Colonic mucosa (tissue), 4 donors: ENCODE measurements at regions not wholly inside any gene's neighbourhood (a gene's known extent, or its start where the extent isn't known, plus 50 kb on each side); places are given as distances from the start of the nearest gene placed in this dataset.

Experiments used
- DNase-seq: peaks from one replicate; pipeline ENCODE4 v3.0.0-alpha.2; 2020
- H3K27ac ChIP-seq: fragments of 200-600 bp; one replicate; pipeline ENCODE4 v1.8.0; 2021
- H3K27me3 ChIP-seq: fragments of 200-600 bp; one replicate; pipeline ENCODE4 v1.8.0; 2021
- H3K36me3 ChIP-seq: fragments of 200-600 bp; one replicate; pipeline ENCODE4 v1.8.0; 2021
- H3K4me1 ChIP-seq: fragments of 200-600 bp; one replicate; pipeline ENCODE4 v1.8.0; 2021; ENCODE audit warnings: mild to moderate bottlenecking
- H3K4me3 ChIP-seq: fragments of 200-600 bp; one replicate; pipeline ENCODE4 v1.8.0; 2021
- H3K9ac ChIP-seq, 2 donors: one replicate each; pipeline ENCODE4 v1.7.0; 2013; ENCODE audit warnings: control low read depth in 2 of 2, low read depth in 2 of 2, low read length in 2 of 2
- H3K9me3 ChIP-seq: fragments of 200-600 bp; one replicate; pipeline ENCODE4 v1.8.0; 2021
- CTCF ChIP-seq: fragments of 200-600 bp; IDR thresholded peaks from one replicate; pipeline ENCODE4 v1.8.0; 2022; ENCODE audit warnings: antibody characterized with exemption, mild to moderate bottlenecking
- intact Hi-C: fragments of 100-400 bp; cut with DNase I; formaldehyde crosslinking; loops from one replicate; pipeline ENCODE4 v1.14.1; 2022
- donor health status: healthy.
- donor health status: DM: no; HTN: no; CAD: no.
- donor health status: DM: no; HTN: no; CAD: no.

GRCh38 chr18:40058811-40059570, 1896.0 kb upstream of the PIK3C3 start:
- H3K9ac ChIP-seq: no peak overlapping the region
- DNase-seq: no peak
- H3K4me1 ChIP-seq: no peaks in the 10 kb centered on the region
- no peak for TF ChIP-seq CTCF
- H3K4me3 ChIP-seq: no peak overlapping the region
- no peak overlapping the region for H3K27ac ChIP-seq
- no peaks in the 10 kb centered on the region for H3K9me3 ChIP-seq
- intact Hi-C loops: no loop called here
- H3K27me3 ChIP-seq: no peaks in the 10 kb centered on the region
- H3K36me3 ChIP-seq: no peaks in the 10 kb centered on the region

GRCh38 chr18:40056079-40056692, 1898.8 kb upstream of the PIK3C3 start:
- no peaks in the 10 kb centered on the region for H3K9me3 ChIP-seq
- H3K36me3 ChIP-seq: no peaks in the 10 kb centered on the region
- no peak overlapping the region for H3K9ac ChIP-seq
- intact Hi-C loops: no loop called here
- TF ChIP-seq CTCF: no peak
- no peaks in the 10 kb centered on the region for H3K27me3 ChIP-seq
- no peaks in the 10 kb centered on the region for H3K4me1 ChIP-seq
- H3K27ac ChIP-seq: no peak overlapping the region
- no peak overlapping the region for H3K4me3 ChIP-seq
- no peak for DNase-seq

GRCh38 chr18:40055262-40055661, 1899.8 kb upstream of the PIK3C3 start:
- Histone ChIP-seq H3K36me3 (no peaks in the 10 kb centered on the region), H3K9ac (no peak overlapping the region), H3K27ac (no peak overlapping the region), H3K4me3 (no peak overlapping the region), H3K9me3 (no peaks in the 10 kb centered on the region), H3K27me3 (no peaks in the 10 kb centered on the region), H3K4me1 (no peaks in the 10 kb centered on the region)
- intact Hi-C loops: no loop called here
- no peak for TF ChIP-seq CTCF
- no peak for DNase-seq

- TF ChIP-seq CTCF: no peak
Measured at GRCh38 chr18:40049716-40050115, 1905.3 kb upstream of the PIK3C3 start.

GRCh38 chr18:40048886-40049650, 1906.0 kb upstream of the PIK3C3 start:
- Histone ChIP-seq H3K9ac (no peak overlapping the region), H3K4me1 (no peaks in the 10 kb centered on the region), H3K27me3 (no peaks in the 10 kb centered on the region), H3K27ac (no peak overlapping the region), H3K9me3 (no peaks in the 10 kb centered on the region), H3K4me3 (no peak overlapping the region), H3K36me3 (no peaks in the 10 kb centered on the region)
- no peak for DNase-seq
- no peak for TF ChIP-seq CTCF
- intact Hi-C loops: no loop called here

More at GRCh38 chr18:40049716-40050115, 1905.3 kb upstream of the PIK3C3 start:
- Histone ChIP-seq H3K9me3 (no peaks in the 10 kb centered on the region), H3K36me3 (no peaks in the 10 kb centered on the region), H3K27me3 (no peaks in the 10 kb centered on the region), H3K9ac (no peak overlapping the region), H3K4me3 (no peak overlapping the region), H3K27ac (no peak overlapping the region), H3K4me1 (no peaks in the 10 kb centered on the region)
- DNase-seq: no peak
- intact Hi-C loops: no loop called here
